ENCODE measurements at regions not wholly inside any gene's neighbourhood (a gene's known extent, or its start where the extent isn't known, plus 50 kb on each side); places are given as distances from the start of the nearest gene placed in this dataset.

DNA sequence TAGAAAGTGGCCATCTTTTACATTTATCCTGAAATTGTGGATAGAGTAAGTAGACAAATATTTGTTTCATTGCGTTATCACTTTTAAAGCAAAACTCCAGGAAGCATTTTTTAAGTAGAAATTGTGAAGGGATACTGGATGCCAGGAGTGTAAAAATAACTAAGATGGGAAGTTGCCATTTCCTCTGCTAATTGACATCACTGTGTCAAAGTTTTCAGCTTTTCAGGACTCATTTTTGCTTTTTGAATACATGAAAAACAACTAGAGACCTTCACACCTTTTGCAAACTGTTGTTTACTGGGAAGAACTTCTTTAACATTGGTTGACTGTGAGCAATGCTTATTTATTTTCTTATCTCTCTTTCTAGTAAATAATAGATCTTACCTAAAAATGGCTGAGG is 337.5 kb downstream of the NR2F1-AS1 start:
- DNase-seq (ENCODE audit: low read depth, low spot score) = no peak
- H2AFZ ChIP-seq (ENCODE audit: control insufficient read depth, low read depth, low read length) = no peak overlapping the region
- no peaks in the 10 kb centered on the region for H3K9me3 ChIP-seq (replicated peaks; ENCODE audit: control insufficient read depth, insufficient read depth, low read length)
- H3K4me3 ChIP-seq = no peak overlapping the region
- no peaks in the 10 kb centered on the region for H4K20me1 ChIP-seq (ENCODE audit: control insufficient read depth, insufficient read depth)
- ChIA-PET SMC1A (ENCODE audit: uncharacterized antibody, unreplicated experiment) (interaction anchor here (1.5 kb wide), 1 partner anchor 12 kb away, joined by 3 read pairs; no protein-coding TSS in a partner anchor), POLR2A (no interaction called here), CTCF (no interaction called here), RAD21 (ENCODE audit: unreplicated experiment) (no interaction called here)
- intact Hi-C loops (cut with micrococcal nuclease; ENCODE audit: unreplicated experiment) (no loop called here), in situ Hi-C loops (cut with MboI) (no loop called here)
- TF ChIP-seq, protein P1, sequence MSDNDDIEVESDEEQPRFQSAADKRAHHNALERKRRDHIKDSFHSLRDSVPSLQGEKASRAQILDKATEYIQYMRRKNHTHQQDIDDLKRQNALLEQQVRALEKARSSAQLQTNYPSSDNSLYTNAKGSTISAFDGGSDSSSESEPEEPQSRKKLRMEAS (IDR thresholded peaks at IDR 0.05; ENCODE audit: low read depth, low read length) = no peak
- TF ChIP-seq ZSCAN29 (IDR thresholded peaks at IDR 0.05) (no peak), POLR2A (IDR thresholded peaks at IDR 0.05; ENCODE audit: low read depth, low read length) (no peak), NR2F1 (conservative IDR thresholded peaks at IDR 0.05) (no peak)
- TF ChIP-seq, protein P2, sequence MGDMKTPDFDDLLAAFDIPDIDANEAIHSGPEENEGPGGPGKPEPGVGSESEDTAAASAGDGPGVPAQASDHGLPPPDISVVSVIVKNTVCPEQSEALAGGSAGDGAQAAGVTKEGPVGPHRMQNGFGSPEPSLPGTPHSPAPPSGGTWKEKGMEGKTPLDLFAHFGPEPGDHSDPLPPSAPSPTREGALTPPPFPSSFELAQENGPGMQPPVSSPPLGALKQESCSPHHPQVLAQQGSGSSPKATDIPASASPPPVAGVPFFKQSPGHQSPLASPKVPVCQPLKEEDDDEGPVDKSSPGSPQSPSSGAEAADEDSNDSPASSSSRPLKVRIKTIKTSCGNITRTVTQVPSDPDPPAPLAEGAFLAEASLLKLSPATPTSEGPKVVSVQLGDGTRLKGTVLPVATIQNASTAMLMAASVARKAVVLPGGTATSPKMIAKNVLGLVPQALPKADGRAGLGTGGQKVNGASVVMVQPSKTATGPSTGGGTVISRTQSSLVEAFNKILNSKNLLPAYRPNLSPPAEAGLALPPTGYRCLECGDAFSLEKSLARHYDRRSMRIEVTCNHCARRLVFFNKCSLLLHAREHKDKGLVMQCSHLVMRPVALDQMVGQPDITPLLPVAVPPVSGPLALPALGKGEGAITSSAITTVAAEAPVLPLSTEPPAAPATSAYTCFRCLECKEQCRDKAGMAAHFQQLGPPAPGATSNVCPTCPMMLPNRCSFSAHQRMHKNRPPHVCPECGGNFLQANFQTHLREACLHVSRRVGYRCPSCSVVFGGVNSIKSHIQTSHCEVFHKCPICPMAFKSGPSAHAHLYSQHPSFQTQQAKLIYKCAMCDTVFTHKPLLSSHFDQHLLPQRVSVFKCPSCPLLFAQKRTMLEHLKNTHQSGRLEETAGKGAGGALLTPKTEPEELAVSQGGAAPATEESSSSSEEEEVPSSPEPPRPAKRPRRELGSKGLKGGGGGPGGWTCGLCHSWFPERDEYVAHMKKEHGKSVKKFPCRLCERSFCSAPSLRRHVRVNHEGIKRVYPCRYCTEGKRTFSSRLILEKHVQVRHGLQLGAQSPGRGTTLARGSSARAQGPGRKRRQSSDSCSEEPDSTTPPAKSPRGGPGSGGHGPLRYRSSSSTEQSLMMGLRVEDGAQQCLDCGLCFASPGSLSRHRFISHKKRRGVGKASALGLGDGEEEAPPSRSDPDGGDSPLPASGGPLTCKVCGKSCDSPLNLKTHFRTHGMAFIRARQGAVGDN (IDR thresholded peaks at IDR 0.05) = no peak
- ATAC-seq = no peak
- no TSS peak for BruUV-seq (replicated peaks)
- WGBS (ENCODE audit: insufficient coverage, insufficient replicate concordance, low lambda C conversion rate, missing lambda C conversion rate) = 6% methylated on average over 1 of the region's 1 CpG
- FAIRE-seq = no peak
- H3K9ac ChIP-seq (ENCODE audit: control insufficient read depth, insufficient read depth, low read length) = no peak overlapping the region
- H3K27me3 ChIP-seq (replicated peaks in 1 of 2; ENCODE audit: control insufficient read depth in 2 of 2, insufficient read depth in 2 of 2, low read length in 1 of 2) = no peaks in the 10 kb centered on the region
- no peaks in the 10 kb centered on the region for H3K4me1 ChIP-seq (ENCODE audit: control insufficient read depth, insufficient read depth, low read length)
- H3K27ac ChIP-seq (ENCODE audit: control insufficient read depth, insufficient read depth) = no peak overlapping the region
- no peaks in the 10 kb centered on the region for H3K79me2 ChIP-seq (ENCODE audit: control insufficient read depth, insufficient read depth, low read length)
- no peak overlapping the region for H3K4me2 ChIP-seq (ENCODE audit: control insufficient read depth, insufficient read depth)
- no peaks in the 10 kb centered on the region for H3K36me3 ChIP-seq (ENCODE audit: control insufficient read depth in 2 of 2, insufficient read depth in 2 of 2, low read length in 1 of 2)

Measured in GM12878 (cell line).